Spinal cord (tissue), 9 donors: ENCODE measurements at regions not wholly inside any gene's neighbourhood (a gene's known extent, or its start where the extent isn't known, plus 50 kb on each side); places are given as distances from the start of the nearest gene placed in this dataset.

Experiments used
- DNase-seq, 6 donors: peaks; one replicate each; pipeline versions ENCODE4 v3.0.0 to v3.0.0-alpha.2; 2013 to 2015; ENCODE audit warnings: low spot score in 6 of 6, low read depth in 4 of 6
- H3K27ac ChIP-seq: one replicate; pipeline ENCODE4 v1.5.1; 2013; ENCODE audit warnings: low read depth, low read length, control low read depth
- H3K27me3 ChIP-seq: one replicate; pipeline ENCODE4 v1.6.1; 2013; ENCODE audit warnings: low read length; ENCODE audit not compliant: control insufficient read depth, insufficient read depth
- H3K36me3 ChIP-seq: one replicate; pipeline ENCODE4 v1.6.1; 2013; ENCODE audit warnings: low read length; ENCODE audit not compliant: control insufficient read depth, insufficient read depth
- H3K4me1 ChIP-seq: one replicate; pipeline ENCODE4 v1.6.1; 2013; ENCODE audit warnings: low read length; ENCODE audit not compliant: control insufficient read depth, insufficient read depth
- H3K4me3 ChIP-seq: one replicate; pipeline ENCODE4 v1.5.1; 2013; ENCODE audit warnings: low read depth, low read length, control low read depth
- H3K9me3 ChIP-seq: one replicate; pipeline ENCODE4 v1.6.1; 2013; ENCODE audit warnings: low read length; ENCODE audit not compliant: control insufficient read depth, insufficient read depth
- WGBS: methylation state at CpG from one replicate; pipeline ENCODE4 v1.1.5; 2013; ENCODE audit warnings: missing lambda C conversion rate; ENCODE audit not compliant: insufficient coverage; 5-methylcytosine and 5-hydroxymethylcytosine counted together
- donor health status: healthy.

- H3K9me3 ChIP-seq, result no peaks in the 10 kb centered on the region
- peaks cover 5% of the 10 kb centered on the region for H3K36me3 ChIP-seq
- H3K4me1 ChIP-seq, result peaks cover 3% of the 10 kb centered on the region
- no peak overlapping the region for H3K27ac ChIP-seq
- H3K27me3 ChIP-seq, result no peaks in the 10 kb centered on the region
- no peak for DNase-seq
- no peak overlapping the region for H3K4me3 ChIP-seq
- no CpG with 5 or more reads among the region's 3 CpGs for WGBS
Observed at GRCh38 chr11:134505125-134505524, 93.1 kb upstream of the B3GAT1 start.

DNA sequence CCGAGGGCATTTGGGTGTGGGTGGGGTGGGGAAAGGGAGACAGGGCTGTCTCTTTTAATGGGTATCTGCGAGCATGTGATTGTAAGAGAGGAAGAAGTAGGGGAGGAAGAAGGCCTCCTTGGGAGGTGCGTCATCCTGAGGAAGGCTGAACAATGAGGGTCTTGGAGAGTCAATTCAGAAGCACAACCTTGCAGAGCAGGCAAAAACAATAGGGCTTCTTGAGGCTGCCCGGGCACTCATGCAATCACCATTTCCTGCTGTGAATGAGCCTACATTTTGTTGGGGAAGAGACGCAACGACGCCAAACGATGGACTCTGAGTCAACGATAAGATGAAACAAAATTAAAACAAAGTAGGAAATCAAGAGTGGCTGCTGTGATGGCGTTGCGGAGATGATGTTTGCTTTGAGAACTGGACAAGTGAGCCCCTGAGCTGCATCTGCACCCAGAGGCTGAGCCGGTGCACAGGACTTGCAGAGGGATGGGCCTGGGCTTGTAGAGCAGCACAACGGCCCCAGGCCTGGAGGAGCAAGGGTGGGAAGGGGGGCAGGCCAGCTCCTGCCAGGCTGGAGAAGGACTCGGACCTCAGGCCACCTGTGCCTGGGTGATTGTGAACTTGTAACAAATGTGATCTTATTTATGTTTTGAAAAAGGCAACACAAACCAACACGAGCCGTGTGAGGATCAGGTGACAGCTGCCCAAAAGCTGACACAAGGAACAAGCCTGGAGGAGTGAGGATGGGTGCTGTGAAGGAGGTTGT lies 92.3 kb upstream of the B3GAT1 start:
- DNase-seq, result no peak
- H3K36me3 ChIP-seq, result peaks cover 3% of the 10 kb centered on the region
- no peak overlapping the region for H3K4me3 ChIP-seq
- H3K27ac ChIP-seq, result no peak overlapping the region
- whole genome bisulfite sequencing, result 54% methylated on average over 16 of the region's 16 CpGs
- H3K27me3 ChIP-seq, result no peaks in the 10 kb centered on the region
- no peaks in the 10 kb centered on the region for H3K9me3 ChIP-seq
- peaks cover 3% of the 10 kb centered on the region for H3K4me1 ChIP-seq

DNA sequence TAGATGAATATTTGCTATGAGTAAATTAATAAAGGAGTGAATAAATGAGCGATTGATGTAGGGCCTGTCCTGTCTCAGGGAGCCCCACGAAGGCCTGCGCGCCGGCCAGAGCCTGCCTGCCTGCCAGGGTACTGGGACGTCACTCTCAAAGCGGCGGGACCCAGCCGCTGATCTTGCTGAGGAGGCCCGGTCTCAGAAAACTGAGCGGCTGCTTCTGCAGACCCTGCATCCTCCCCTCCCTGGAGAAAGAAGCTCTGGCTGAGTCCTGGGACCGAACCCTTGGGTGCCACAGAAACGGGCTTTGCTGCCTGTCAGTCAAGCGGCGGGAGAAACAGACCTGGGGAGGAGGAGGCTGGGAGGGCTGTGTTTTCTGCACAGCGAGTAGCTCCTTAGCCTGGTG lies 91.6 kb upstream of the B3GAT1 start:
- no peaks in the 10 kb centered on the region for H3K9me3 ChIP-seq
- H3K36me3 ChIP-seq, result peaks cover 3% of the 10 kb centered on the region
- no peak overlapping the region for H3K4me3 ChIP-seq
- WGBS, result 94% methylated on average over 16 of the region's 16 CpGs
- H3K27ac ChIP-seq, result no peak overlapping the region
- DNase-seq, result no peak
- peaks cover 7% of the 10 kb centered on the region for H3K4me1 ChIP-seq
- no peaks in the 10 kb centered on the region for H3K27me3 ChIP-seq

- 46% methylated on average over 18 of the region's 21 CpGs for WGBS
- no peak for DNase-seq
- Histone ChIP-seq H3K4me3 (no peak overlapping the region), H3K27me3 (no peaks in the 10 kb centered on the region), H3K36me3 (peaks cover 3% of the 10 kb centered on the region), H3K27ac (no peak overlapping the region), H3K9me3 (no peaks in the 10 kb centered on the region), H3K4me1 (peaks cover 12% of the 10 kb centered on the region)
Observed at GRCh38 chr11:134503100-134503499, 91.1 kb upstream of the B3GAT1 start.

DNA sequence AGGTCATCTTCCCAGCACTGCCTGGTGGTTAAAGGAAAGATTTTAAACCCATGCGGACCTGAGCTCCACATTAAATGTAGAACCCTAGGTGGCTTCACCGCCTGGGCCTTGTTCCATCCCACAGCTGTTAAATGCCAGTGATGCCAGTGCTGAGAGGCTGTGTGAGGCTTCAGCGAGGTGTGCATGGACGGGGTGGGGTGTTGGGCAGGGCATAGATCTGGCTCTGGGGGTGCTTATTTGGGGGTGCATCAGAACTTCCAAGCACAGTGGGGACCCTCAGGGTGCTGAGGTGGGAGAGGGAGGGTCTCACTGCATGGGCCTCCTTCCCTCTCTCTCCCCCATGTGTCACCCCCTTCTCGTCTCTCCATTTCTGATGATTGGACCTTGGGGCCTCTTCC lies 90.1 kb upstream of the B3GAT1 start:
- DNase-seq, result no peak
- no peaks in the 10 kb centered on the region for H3K9me3 ChIP-seq
- H3K4me1 ChIP-seq, result peaks cover 18% of the 10 kb centered on the region
- no peak overlapping the region for H3K27ac ChIP-seq
- H3K4me3 ChIP-seq, result no peak overlapping the region
- peaks cover 3% of the 10 kb centered on the region for H3K36me3 ChIP-seq
- 92% methylated on average over 4 of the region's 5 CpGs for WGBS
- H3K27me3 ChIP-seq, result no peaks in the 10 kb centered on the region

- Histone ChIP-seq H3K36me3 (peaks cover 3% of the 10 kb centered on the region), H3K4me3 (no peak overlapping the region), H3K4me1 (peaks cover 18% of the 10 kb centered on the region), H3K27ac (no peak overlapping the region), H3K9me3 (no peaks in the 10 kb centered on the region), H3K27me3 (no peaks in the 10 kb centered on the region)
- 83% methylated on average over 16 of the region's 16 CpGs for WGBS
- no peak for DNase-seq
Observed at GRCh38 chr11:134501406-134502152, 89.5 kb upstream of the B3GAT1 start.

DNA sequence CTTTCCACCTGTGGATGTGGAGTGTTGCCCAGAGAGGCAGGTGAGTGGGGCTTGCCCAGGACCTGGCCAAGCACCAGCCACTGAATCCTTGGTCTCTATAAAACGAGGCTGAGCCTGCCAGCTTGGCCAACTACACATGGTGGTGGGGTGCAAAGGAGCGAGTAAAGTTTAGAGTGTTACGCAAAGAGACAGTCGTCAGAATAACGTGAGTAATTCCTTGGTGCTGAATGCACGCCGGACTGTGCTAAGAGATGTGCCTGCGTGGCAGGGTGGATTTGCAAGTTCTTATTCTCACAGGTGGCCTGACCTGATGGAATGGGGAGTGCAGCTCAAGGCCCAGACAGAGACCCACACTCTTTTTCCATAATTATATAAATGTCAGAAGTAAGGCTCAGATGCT lies 88.6 kb upstream of the B3GAT1 start:
- Histone ChIP-seq H3K27ac (no peak overlapping the region), H3K27me3 (no peaks in the 10 kb centered on the region), H3K4me1 (peaks cover 18% of the 10 kb centered on the region), H3K9me3 (no peaks in the 10 kb centered on the region), H3K4me3 (no peak overlapping the region), H3K36me3 (peaks cover 3% of the 10 kb centered on the region)
- no peak for DNase-seq
- WGBS, result 93% methylated on average over 7 of the region's 8 CpGs

DNA sequence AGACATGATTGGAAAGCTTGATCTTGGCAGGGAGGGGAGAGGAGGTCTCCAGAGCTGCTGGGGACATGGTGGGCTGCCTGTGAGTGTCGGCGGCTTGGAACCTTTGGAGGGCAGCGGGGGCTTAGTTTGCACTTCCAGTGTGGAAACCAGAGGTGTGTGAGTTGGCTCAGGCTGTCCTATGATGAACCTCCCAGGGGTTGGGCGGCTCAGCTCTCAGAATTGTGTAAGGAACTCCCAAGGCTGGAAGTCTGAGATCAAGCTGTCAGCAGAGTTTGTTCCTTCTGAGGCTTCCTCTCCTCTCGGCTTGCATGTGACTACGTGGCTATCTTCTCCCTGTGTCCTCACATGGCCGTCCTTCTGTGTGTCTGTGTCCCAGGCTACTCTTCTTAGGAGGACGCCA lies 87.9 kb upstream of the B3GAT1 start:
- Histone ChIP-seq H3K36me3 (peaks cover 3% of the 10 kb centered on the region), H3K4me1 (peaks cover 18% of the 10 kb centered on the region), H3K4me3 (no peak overlapping the region), H3K27ac (no peak overlapping the region), H3K9me3 (no peaks in the 10 kb centered on the region), H3K27me3 (no peaks in the 10 kb centered on the region)
- no peak for DNase-seq
- 91% methylated on average over 8 of the region's 8 CpGs for WGBS

- Histone ChIP-seq H3K9me3 (no peaks in the 10 kb centered on the region), H3K4me1 (peaks cover 18% of the 10 kb centered on the region), H3K27ac (no peak overlapping the region), H3K27me3 (no peaks in the 10 kb centered on the region), H3K36me3 (peaks cover 3% of the 10 kb centered on the region), H3K4me3 (no peak overlapping the region)
- DNase-seq, result peak; percentile 26 to 92 (median 52)
- 80% methylated on average over 19 of the region's 19 CpGs for WGBS
Observed at GRCh38 chr11:134498326-134499139, 86.5 kb upstream of the B3GAT1 start.
